Activated T-cell treated with anti-CD3 and anti-CD28 coated beads, Interleukin-2, amount 50 U/mL, for 48 hours (primary cell): ENCODE measurements at regions not wholly inside any gene's neighbourhood (a gene's known extent, or its start where the extent isn't known, plus 50 kb on each side); places are given as distances from the start of the nearest gene placed in this dataset.
A peak's percentile ranks its signal among the peaks of the same experiment; 100 is the strongest.

Experiments used
- DNase-seq, 2 experiments: peaks; one replicate each; pipeline ENCODE4 v3.0.0-alpha.2; 2020

DNA sequence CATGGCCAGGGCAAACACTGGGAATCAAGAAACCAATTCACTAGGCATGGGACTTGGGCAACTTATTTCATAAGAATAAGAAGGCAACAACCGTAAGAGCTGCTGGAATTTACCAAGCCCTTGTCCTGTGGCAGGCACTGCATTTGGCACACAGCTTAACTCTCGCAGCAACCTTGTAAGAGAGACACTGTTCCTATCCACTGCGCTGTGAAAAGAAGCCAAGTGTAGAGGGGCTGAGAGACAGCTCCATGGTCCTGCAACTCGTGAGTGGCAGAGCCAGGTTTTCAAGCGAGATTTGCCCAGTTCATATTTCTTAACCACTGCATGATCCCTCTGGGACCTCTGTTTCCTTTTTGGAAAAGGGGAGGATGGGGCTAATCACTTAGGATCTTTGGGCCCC is 129.3 kb upstream of the STC2 start:
- DNase-seq, result no peak

DNA sequence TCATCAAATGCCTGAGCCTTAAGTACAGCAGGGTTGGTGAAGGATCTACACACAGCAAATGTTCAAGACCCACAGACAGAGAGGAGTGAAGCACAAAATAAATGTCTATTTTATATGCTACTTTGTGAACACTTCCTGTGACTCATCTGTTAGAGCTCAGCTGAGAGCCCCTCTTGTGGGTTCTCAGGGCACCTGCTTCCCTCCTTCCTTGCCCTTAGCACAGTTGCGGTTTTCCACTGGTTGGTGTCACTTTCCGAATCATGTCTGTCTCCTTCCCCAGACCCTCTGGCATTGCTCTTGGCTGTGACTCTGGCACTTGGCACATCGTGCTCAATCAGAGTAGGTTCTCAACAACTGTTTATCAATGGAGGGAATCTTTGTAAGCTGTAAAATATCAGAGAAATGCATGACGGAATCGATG is 128.5 kb upstream of the STC2 start:
- no peak for DNase-seq

DNA sequence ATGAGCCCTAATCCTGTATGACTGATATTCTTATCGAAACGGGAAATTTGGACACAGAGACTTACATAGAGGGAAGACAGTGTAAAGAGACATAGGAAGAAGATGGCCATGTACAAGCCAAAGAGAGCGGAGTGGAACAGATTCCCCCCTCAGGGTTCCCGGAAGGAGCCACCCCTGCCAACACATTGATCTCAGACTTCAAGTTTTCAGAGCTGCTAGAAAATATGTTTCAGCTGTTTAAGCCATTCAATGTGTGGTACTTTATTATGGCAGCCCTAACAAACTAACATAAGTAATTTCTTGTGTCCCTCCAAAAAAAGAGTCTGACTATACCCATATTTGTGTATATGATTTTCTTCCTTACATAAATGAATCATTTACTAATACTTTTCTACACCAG is 128.0 kb upstream of the STC2 start:
- DNase-seq, result no peak

DNA sequence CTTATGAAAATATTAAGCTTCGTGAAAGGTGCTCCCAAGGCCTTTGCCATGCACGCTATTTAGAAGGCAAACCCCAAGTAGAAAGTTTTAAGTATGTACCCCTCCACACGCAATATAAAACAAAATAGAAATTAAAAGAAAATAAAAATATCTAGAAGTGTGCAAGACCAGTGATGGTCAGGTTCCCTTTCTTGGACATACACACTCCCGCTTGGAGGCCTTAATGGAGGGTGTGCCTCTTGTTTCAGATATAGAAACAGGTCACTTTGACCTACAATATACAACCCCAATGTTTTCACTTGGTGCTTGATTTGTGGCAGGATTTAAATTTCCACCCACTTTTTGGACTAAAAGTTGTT is 127.4 kb upstream of the STC2 start:
- no peak for DNase-seq

DNA sequence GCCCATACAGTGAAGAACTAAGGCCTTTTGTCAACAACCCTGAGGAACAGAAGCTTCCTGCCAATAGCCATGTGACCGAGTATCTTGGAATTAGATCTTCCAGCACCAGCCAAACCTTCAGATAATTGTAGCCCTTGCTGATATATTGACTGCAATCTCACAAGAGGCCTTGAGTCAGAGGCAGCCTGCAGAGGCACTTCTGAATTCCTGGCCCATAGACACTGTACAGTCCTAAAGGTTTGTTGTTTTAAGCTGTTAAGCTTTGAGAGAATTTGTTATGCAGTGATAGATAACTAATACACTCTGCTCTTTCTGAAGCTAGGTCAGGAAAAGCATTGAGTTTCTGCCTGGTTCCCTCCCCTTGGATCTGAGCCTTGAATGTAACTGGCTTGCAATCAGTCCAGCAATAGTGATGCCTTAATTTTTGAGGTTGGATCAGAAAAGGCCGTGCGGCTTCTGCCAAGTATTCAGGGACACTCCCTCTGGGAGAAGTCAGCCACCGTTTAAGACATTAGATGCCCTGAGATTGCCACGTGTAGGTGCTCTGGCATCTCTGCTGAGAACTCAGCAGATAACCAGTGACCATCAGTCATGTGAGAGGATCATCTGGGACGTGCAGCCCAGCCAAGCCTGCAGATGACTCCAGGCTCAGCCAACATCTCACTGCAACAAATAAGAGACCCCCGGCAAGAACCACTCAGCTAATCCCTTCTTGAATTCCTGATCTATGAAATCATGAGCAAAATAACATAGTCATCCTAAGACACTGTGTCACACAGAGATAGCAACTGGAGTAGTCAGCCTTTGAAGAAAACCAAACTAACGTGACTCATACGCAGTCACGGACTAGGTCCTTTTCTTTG is 126.8 kb upstream of the STC2 start:
- no peak for DNase-seq

DNA sequence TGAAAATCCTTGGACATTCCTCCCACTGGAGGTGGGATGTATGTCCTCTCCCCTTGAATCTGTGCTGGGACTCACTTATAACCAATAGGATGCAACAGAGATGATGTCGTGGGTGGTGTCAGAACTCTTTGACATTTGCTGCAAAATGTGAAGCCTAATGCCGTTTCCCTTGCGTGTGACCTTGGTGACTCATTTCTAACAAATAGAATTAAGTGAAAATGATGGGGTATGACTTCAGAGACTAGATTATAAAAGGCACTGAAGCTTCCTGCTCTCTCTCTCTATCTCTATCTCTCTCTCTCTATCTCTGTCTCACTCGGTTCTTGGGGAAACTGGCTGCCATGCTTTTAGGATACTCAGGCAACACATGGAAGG is 126.1 kb upstream of the STC2 start:
- no peak for DNase-seq

DNA sequence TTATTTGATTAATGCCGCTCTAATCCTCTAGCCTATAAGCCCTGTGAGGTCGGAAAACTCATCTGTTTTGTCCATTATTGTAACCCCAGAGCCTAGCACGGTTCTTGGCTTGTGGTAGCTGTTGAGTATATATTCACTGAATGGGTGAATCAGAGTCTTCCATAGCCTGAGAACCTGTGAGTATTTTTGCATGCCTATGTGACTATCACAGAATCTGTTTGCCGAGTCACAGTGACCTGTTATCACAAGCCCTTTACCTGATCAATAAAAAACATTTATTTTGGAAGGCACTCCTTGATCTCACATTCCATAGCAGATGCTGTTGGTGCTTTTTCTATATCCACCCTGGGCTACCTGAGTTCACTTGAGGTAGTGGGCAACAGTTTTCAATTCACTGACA is 125.0 kb upstream of the STC2 start:
- no peak for DNase-seq

DNA sequence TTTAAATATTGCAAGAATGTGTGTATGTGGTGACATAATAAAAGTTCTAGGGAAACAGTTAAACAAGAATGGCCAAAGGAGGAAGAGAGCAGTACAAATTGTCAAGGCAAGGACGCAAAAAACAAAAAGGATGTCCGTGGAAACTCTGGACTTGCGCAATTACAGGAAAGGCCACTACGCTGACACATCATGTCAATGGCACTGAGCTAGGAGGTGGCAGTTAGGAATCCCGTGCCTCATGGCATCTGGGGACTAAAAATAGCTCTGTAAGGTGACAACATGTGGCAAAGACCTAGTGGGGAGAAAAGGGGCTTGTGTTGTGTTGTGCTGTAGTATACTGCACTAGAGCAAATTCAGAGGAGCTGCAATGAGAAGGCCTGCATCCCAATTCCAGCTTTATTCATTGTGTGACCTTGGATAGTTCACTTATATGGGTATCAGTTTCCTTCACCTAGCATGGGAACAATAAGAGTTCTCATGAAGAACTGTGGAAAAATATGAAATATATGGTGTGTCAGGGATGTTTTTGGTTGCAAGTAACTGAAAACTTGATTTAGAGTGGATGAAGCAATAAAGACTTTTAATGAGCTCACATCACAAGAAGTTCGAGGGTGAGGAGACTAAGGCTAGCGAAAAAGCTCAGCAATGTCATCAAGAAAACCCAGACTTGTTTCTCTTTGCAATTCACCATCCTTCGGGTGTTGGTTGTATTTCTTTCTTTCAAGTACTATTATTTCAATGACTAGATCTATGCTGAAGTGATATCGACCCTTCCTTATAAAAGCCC is 124.1 kb upstream of the STC2 start:
- no peak for DNase-seq

DNA sequence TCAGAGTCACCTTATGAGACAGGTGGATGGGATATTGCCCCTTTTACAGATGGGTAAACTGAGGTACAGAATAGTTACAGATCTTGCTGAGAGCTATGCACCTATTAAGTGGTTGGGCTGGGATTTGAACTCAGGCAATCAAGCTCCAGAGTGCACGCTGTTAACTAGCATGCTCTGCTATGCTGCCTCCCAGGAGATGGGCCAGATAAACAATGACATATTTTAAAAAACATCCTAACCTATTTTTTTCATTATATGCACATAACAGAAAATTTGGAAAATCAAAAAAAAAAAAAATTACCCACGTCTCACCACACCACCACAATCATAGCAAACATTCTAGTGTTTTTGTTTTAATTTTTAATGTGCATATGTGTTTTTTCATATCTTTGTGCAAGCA is 123.4 kb upstream of the STC2 start:
- no peak for DNase-seq

DNA sequence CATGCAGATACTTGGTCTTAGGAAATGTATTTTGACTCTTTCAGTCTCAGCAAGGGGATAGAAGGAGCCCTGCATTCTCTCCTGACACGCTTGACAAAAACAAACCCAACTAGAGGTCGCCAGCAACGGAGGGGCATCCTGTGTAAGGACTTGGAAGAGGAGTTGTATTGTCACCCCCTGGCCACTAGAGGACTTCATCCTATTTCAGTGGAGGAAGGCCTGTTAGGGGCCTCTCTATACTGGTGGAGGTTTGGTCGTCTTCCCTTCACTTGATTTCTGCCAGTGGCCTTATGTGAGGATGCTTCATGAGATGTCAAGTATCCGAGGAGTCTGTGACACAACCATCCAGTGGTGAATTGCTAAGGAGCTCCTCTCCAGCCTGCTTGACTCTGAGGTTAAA is 122.8 kb upstream of the STC2 start:
- DNase-seq, result peak in 1 of 2 experiments; percentile 17

DNA sequence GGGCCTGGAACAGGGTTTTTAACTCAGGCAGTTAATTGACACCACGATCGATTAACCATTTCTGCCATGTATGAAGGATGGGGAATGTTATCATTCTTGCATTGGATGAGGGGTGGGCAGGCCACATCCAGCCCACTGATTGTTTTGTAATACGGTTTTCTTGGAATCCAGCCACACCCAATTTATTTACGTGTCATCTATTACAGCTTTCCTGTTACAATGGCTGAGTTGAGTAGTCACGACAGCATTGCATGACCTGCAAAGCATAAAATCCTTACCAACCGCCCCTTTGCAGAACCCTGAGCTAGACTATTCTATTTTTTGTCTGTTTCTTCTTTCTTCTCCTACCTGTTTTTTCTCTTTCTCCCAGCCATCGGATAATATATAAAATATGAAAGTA is 122.0 kb upstream of the STC2 start:
- no peak for DNase-seq

DNA sequence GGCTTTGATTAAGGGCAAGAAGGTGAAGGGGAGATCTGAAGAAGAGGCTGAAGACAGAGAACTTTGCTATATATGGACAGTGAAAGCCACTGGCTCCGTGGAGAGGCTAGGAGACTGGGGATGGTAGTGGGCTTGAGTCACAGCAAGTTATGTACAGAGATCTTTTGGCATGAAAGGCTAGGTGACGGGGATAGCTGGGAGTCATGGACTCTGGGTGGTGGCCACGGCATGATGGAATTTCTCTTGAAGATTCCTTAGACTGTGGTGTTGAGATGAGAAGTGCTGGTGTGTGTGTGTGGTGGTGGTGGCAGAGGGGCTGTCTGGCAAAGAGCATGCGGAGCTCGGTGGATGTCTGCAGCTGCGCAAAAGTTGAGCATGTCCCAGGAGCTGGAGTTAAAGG is 120.6 kb upstream of the STC2 start:
- DNase-seq, result no peak

DNA sequence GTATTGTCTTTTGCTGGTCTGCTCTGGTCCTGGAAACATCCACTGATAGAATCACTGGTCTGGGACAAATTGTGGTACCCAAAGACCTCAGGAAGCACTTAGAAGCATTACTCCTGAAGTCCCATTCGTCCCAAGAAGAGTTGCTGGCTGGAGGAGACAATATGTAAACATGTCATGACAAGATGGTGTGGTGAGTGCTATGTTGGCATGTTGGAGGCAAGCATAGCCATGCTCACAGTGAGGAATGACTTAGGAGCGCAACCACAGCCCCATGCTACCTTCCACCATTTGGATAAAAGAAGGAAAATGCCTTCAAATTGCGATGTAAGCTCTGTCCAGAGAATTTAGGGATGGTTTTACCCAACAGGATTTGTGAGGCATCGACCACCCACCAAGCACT is 115.8 kb upstream of the STC2 start:
- no peak for DNase-seq

DNA sequence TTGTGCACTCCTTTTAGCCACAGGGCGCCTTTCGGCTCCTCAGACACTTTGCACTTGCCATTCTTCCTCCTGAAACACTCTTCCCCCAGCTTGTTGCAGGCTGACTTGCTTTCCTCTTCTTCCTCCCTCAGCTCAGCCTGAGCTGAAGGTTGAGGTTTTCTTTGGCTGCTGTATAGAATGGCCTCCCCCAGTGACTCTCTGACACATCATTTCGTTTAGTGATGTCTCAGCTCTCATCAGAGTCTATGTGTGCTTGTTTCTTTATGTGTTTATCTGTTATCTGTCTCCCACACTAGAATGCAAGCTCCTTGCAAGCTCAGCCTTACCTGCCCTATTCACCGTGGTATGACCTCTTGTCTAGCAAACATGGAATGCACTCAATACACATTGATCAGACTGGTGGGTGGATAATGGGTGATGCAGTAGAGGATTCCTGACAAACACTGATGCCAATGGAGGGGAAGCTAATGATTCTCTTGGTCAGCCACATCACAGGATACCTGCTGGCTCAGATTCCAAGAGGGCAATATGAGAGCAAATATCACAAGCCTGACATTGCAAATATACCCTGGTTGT is 112.9 kb upstream of the STC2 start:
- DNase-seq, result no peak

DNA sequence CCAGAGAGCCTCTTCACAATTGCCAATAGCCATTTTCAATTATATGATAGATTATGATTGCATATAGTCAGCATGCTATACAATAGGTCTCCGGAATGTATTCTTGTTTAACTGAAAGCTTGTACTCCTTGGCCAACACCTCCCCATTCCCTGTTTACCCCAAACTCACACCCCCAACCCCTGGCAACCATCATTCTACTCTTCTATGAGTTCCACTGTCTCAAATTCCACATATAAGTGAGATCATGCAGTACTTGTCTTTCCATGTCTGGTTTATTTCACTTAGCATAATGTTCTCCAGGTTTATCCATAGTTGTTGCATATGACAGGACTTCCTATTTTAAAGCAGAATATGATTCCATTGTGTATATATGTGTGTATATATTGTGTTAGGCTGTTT is 110.7 kb upstream of the STC2 start:
- no peak for DNase-seq

DNA sequence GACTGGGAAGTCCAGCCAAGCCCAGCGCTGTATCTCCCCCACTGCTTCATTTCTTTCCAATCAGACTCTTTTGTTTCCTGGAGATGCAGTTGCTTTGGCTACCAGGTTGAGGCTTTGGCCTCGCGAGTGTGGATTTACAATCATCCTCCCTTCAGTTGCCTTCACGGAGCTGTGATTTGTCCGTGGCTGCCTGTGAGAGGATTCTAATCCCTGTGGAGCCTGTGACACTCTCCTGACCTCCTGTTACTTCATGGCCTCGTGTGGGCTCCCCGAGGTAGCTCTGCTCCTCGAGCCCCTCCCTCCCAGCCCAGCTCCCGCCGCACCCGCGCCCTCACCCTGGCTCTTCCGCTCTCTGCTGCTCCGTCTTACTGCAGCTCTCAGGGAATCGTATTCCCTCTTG is 107.2 kb upstream of the STC2 start:
- DNase-seq, result no peak

DNA sequence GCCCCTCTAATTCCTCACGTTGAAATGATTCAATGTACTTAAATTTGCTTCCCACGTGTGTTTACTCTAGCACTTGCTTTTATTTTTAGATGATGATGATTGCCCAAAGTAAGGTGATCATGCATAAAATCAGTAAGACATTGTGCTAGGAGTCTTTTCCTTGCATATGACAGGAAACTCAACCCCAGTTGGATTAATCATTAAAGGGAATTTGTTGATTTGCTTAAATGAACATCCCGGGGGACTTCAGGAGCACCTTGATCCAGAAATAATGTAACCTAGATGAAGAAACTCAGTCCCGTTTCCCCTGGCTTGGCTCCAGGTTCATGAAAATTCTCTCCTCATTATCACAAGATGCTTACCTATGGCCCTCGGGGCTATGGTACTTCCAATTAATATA is 106.1 kb upstream of the STC2 start:
- no peak for DNase-seq

DNA sequence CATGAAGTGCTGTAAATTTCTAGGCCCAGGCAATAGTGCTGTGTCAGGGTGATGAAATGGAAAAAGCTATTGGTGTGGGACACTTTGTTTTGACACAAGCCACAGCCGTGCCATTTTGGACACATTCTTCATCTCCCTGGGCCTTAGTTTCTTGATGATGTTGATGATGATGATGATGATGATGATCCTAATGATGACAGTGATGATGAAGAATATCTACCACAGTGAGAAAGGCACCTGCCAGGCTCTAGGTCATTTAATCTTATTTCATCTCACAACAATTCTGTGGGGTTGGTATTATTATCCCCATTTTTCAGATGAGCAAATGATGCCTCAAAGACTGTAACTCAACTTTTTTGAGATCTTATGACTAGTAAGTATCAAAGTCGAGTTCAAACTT is 102.2 kb upstream of the STC2 start:
- no peak for DNase-seq

DNA sequence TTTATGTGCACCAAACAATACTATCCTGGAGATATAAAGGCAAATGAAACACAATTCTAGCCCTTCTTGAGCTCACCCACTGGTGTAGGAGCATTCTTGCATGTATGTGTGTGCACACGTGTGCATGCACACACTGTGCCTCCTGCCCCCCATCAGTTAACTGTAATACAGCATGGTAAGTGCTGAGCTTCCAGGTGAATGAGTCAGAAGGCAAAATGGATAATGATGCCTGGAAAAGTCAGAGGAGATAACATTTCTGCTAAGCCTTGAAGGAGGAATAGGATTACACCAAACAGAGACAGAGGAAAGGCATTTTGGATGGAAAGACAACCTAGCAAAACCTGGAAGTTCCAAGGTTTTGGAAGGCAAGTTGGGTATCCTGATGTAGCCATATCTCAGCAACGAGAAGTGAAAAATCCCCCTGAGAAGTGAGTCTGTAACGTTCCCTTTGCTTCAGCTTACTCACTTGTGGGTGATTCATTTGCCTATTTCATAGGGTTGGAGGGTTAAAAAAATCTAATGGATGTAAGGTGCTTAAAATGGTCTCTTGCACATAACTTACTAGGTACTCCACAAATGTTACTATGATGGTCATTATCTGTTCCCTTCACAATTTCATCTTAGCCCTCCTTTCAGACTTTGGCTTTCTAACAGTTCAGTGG is 101.4 kb upstream of the STC2 start:
- no peak for DNase-seq

DNA sequence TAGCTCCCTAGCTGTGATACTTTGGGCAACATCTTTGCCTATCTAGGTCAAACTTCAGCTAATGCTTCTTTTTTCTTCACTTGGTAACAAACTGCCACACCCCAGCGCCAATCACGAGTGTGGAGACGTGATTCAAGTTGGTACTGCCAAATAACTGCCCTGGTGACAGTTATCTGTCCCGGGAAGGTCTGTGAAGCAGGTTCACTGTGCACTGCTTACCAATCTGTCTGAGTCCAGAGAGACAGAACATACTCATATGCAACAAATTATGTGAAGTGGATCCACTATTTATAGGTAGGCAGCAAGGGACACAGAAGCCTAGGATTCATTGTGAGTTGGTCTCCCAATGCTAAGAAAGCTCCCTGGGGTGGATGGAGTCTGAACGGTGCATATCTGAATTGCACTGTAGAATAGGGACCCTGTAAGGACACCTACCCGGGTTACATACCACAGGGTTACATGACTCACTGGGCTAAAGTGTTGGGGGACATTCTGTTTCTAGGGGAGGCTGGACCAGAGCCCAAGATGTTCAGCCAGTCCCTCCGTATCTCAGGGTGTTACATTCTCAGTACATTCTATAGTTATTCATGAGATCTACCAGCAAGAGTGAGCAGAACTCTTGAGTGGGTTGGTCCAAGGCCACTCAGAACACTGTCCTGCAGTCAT is 95.4 kb upstream of the STC2 start:
- DNase-seq, result no peak

DNA sequence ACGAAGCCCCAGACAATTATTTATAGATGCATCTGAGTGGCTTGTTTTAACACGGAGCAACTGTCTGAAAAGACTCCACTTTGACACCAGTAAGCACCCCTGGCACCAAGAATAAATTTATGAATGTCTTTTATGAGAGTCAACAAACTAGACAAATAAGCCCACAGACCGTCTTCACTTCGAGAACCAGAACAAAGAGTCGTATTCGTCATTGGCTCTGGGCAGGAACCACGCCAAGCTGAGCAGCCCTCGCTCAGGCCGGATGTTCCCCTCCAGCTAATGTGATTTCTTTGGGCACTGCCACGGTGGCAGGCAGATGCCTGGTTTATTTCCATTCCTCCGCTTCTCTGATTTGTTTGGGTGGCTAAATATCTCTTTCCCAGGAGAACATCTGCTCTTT is 91.9 kb upstream of the STC2 start:
- no peak for DNase-seq

DNA sequence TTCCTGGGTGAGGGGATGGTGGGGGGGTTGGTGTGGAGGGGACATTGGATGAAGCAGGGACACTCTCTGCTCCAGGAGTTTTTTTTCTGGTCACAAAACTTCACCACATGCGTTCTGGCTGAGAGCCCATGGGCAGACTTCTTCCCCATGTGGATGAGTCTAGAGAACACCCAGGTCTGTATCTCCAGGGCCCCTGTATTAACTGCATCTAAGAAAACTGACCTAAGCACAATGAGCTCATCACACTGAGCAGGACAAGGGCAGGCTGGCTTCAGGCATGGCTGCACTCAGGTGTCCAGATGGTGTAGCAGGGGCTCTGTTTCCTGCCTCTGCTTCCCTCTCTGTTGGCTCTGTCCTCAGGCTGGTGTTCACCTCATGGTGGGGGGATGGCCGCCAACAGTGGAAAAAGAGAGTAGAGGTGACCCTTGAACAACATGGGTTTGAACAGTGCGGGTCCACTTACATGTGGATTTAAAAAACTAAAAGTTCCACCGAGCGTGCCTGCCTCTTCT is 85.3 kb upstream of the STC2 start:
- DNase-seq, result no peak

DNA sequence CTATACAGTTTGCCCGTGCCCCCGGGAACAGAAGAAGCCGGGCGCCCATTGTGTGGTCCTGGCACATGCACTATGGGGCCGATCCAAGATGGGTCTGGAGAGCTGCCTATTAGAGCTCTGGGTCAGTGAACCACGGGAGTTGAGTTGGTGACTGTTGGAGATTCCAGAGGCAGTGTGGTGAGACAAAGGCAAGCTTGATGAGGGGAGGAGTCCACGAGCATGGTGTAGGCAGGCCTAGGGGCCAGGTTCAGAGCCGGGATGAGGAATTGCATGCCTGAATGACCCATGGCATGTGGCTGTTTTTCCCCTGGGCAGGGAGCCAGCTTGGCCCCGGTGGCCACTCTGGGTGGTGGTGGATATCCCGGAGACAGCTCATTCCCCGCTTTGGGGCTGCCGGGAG is 84.4 kb upstream of the STC2 start:
- no peak for DNase-seq
